Mesendoderm (in vitro differentiated cells): ENCODE measurements at regions not wholly inside any gene's neighbourhood (a gene's known extent, or its start where the extent isn't known, plus 50 kb on each side); places are given as distances from the start of the nearest gene placed in this dataset.

Experiments used
- DNase-seq: peaks from one replicate; pipeline ENCODE4 v3.0.0; 2013
- H2AK5ac ChIP-seq: 2 replicates; pipeline ENCODE4 v1.6.1; 2013; ENCODE audit warnings: low read length, inconsistent platforms
- H2BK120ac ChIP-seq: 2 replicates; pipeline ENCODE4 v1.6.1; 2013; ENCODE audit warnings: low read depth, mild to moderate bottlenecking, low read length, moderate library complexity, mixed read lengths
- H2BK15ac ChIP-seq: replicated peaks from 2 replicates; pipeline ENCODE4 v1.6.1; 2013; ENCODE audit warnings: low read depth, mild to moderate bottlenecking, moderate library complexity
- H2BK5ac ChIP-seq: 2 replicates; pipeline ENCODE4 v1.6.1; 2013; ENCODE audit warnings: low read length, inconsistent platforms
- H3K18ac ChIP-seq: 2 replicates; pipeline ENCODE4 v1.6.1; 2013; ENCODE audit warnings: mild to moderate bottlenecking, low read length, mixed read lengths
- H3K23ac ChIP-seq: one replicate; pipeline ENCODE4 v1.6.1; 2013; ENCODE audit warnings: low read length
- H3K27ac ChIP-seq: 2 replicates; pipeline ENCODE4 v1.5.1; 2013; ENCODE audit warnings: low read depth, mild to moderate bottlenecking, inconsistent platforms, low read length, moderate library complexity
- H3K27me3 ChIP-seq: 2 replicates; pipeline ENCODE4 v1.6.1; 2013; ENCODE audit warnings: low read length, control low read depth, mild to moderate bottlenecking, inconsistent platforms; ENCODE audit not compliant: insufficient read depth, poor library complexity
- H3K36me3 ChIP-seq: 2 replicates; pipeline ENCODE4 v1.6.1; 2013; ENCODE audit warnings: low read length, inconsistent platforms; ENCODE audit not compliant: control insufficient read depth, insufficient read depth
- H3K4ac ChIP-seq: one replicate; pipeline ENCODE4 v1.6.1; 2013; ENCODE audit warnings: low read depth, mild to moderate bottlenecking, low read length, moderate library complexity
- H3K4me1 ChIP-seq: 2 replicates; pipeline ENCODE4 v1.6.1; 2013; ENCODE audit warnings: low read depth, low read length, inconsistent platforms; ENCODE audit not compliant: control insufficient read depth
- H3K4me2 ChIP-seq: 2 replicates; pipeline ENCODE4 v1.6.1; 2013; ENCODE audit warnings: low read length
- H3K4me3 ChIP-seq: 2 replicates; pipeline ENCODE4 v1.5.1; 2013; ENCODE audit warnings: mild to moderate bottlenecking, low read length
- H3K56ac ChIP-seq: one replicate; pipeline ENCODE4 v1.6.1; 2013; ENCODE audit warnings: low read length
- H3K79me1 ChIP-seq: 2 replicates; pipeline ENCODE4 v1.6.1; 2013; ENCODE audit warnings: low read length, inconsistent platforms
- H3K79me2 ChIP-seq: 2 replicates; pipeline ENCODE4 v1.6.1; 2013; ENCODE audit warnings: mild to moderate bottlenecking, low read length; ENCODE audit not compliant: control insufficient read depth, insufficient read depth
- H3K9ac ChIP-seq: 2 replicates; pipeline ENCODE4 v1.6.1; 2013; ENCODE audit warnings: low read length, inconsistent platforms
- H4K5ac ChIP-seq: one replicate; pipeline ENCODE4 v1.6.1; 2013; ENCODE audit warnings: low read length
- H4K8ac ChIP-seq: one replicate; pipeline ENCODE4 v1.6.1; 2013; ENCODE audit warnings: low read depth, mild to moderate bottlenecking, control low read depth, low read length, moderate library complexity
- WGBS: extraction: QIAGEN DNeasy Blood & Tissue Kit; methylation state at CpG from one replicate; pipeline ENCODE4 v1.1.7; 2013; ENCODE audit warnings: low lambda C conversion rate, missing lambda C conversion rate; ENCODE audit not compliant: insufficient coverage; ENCODE audit errors: extremely low coverage; 5-methylcytosine and 5-hydroxymethylcytosine counted together

DNA sequence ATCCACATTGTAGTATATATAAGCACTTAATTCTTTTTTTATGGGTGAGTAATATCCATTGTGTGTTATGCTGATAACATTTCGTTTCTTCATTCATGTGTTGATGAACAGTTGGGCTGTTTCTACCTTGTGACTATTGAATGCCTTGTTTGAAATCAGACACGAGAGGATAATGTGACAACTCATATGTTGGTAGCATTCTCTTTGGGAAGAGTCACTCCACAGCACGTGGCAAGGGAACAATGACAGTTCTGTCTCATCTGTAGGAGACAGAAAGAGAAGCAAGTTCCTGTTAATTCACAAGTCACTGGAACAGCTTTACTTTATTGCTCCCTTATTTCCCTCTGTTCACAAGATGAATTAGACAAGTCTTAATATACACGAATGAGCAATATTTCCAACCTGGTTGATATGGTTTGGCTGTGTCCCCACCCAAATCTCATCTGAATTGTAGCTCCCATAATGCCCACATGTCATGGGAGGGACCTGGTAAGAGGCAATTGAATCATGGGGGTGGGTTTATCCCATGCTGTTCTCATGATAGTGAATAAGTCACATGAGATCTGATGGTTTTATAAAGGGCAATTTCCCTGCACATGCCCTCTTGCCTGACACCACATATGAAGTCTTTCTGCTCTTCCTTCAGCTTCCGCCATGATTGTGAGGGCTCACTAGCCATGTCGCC, 125.3 kb downstream of the SEC23IP start:
- Histone ChIP-seq H3K4me1 (no peaks in the 10 kb centered on the region), H4K8ac (no peak overlapping the region), H3K23ac (no peak overlapping the region), H3K9ac (no peak overlapping the region), H3K4me3 (no peak overlapping the region), H3K27ac (no peak overlapping the region), H2AK5ac (no peak overlapping the region), H2BK120ac (no peak overlapping the region), H3K79me1 (no peaks in the 10 kb centered on the region), H3K18ac (no peak overlapping the region), H2BK5ac (no peak overlapping the region), H3K79me2 (no peaks in the 10 kb centered on the region), H3K56ac (no peak overlapping the region), H4K5ac (no peak overlapping the region), H2BK15ac (no peak overlapping the region), H3K4me2 (no peak overlapping the region), H3K4ac (no peak overlapping the region), H3K27me3 (no peaks in the 10 kb centered on the region), H3K36me3 (no peaks in the 10 kb centered on the region)
- no peak for DNase-seq
- WGBS = no CpG with 5 or more reads among the region's 6 CpGs

DNA sequence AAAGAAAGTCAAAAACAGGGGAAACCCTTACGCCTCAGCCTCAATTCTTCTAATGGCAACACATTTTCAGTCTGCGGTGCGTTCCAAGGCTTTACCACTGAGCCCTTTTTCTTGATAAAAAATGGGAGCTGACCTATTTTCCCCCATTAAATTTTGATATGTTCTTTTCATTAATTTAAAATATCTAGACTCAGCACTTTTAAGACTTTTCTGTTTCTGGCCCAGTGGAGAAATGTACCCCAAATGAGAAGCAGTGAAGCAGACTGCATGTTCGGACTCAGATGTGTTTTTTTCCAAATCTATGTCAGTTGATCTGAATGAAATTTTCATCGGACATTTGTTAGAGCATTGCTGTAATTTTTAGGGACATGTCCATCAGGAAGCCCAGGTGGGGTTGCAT, 126.2 kb downstream of the SEC23IP start:
- H3K79me1 ChIP-seq = no peaks in the 10 kb centered on the region
- H3K27me3 ChIP-seq = no peaks in the 10 kb centered on the region
- no peak overlapping the region for H2BK120ac ChIP-seq
- no peak overlapping the region for H3K27ac ChIP-seq
- no peak overlapping the region for H3K4ac ChIP-seq
- WGBS = no CpG with 5 or more reads among the region's 5 CpGs
- H2BK5ac ChIP-seq = no peak overlapping the region
- H4K8ac ChIP-seq = no peak overlapping the region
- no peak overlapping the region for H3K18ac ChIP-seq
- no peaks in the 10 kb centered on the region for H3K79me2 ChIP-seq
- H3K4me1 ChIP-seq = no peaks in the 10 kb centered on the region
- no peak overlapping the region for H4K5ac ChIP-seq
- no peak overlapping the region for H2BK15ac ChIP-seq
- H3K23ac ChIP-seq = no peak overlapping the region
- no peak overlapping the region for H3K4me3 ChIP-seq
- no peak overlapping the region for H3K4me2 ChIP-seq
- H2AK5ac ChIP-seq = no peak overlapping the region
- no peak for DNase-seq
- no peak overlapping the region for H3K9ac ChIP-seq
- H3K56ac ChIP-seq = no peak overlapping the region
- no peaks in the 10 kb centered on the region for H3K36me3 ChIP-seq

DNA sequence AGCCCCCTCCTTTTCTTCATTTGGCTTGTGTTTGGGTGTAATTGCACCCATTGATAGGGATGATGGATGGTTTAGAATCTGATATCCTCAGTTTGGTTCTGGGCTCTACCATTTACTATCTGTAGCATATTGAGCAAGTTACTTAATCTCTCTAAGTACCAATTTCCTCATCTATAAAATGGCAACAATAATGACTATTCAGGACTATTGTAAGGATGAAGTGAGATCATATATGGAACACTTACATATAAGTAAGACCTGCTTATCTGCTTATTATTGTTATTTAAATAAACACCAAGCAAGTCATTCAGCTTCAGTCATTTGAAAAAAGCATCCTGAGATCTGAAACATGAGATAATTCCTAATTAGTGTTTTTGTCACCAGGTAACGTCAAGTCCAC, 127.0 kb downstream of the SEC23IP start:
- H3K4me2 ChIP-seq = no peak overlapping the region
- no peak overlapping the region for H2BK120ac ChIP-seq
- no peaks in the 10 kb centered on the region for H3K36me3 ChIP-seq
- H4K8ac ChIP-seq = no peak overlapping the region
- no peak overlapping the region for H2AK5ac ChIP-seq
- H3K4me3 ChIP-seq = no peak overlapping the region
- H3K56ac ChIP-seq = no peak overlapping the region
- H3K9ac ChIP-seq = no peak overlapping the region
- no peak overlapping the region for H2BK15ac ChIP-seq
- no peaks in the 10 kb centered on the region for H3K27me3 ChIP-seq
- no peak overlapping the region for H3K23ac ChIP-seq
- H3K79me1 ChIP-seq = no peaks in the 10 kb centered on the region
- no CpG with 5 or more reads among the region's 1 CpG for WGBS
- no peak overlapping the region for H3K18ac ChIP-seq
- no peaks in the 10 kb centered on the region for H3K4me1 ChIP-seq
- no peak overlapping the region for H3K4ac ChIP-seq
- no peak for DNase-seq
- no peaks in the 10 kb centered on the region for H3K79me2 ChIP-seq
- no peak overlapping the region for H3K27ac ChIP-seq
- no peak overlapping the region for H4K5ac ChIP-seq
- no peak overlapping the region for H2BK5ac ChIP-seq

DNA sequence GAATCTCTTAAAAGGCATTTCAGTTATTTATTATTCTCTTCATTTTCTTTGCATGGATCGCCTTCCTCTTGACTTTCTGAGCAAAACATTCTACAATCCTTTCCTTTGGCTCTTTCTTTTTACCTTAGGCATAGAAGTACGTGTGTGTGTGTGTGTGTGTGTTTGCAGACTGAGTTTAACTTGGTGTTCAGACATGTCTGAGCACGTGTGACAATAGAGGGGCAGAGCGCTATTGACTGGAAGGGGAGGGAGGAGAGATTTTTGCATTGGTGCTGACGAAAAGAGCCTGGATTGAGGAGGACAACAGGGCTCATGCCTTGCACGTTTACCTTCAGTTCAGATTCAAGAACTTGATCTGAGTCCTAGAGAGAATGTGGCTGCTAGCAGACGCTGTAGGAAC, 129.8 kb downstream of the SEC23IP start:
- H3K36me3 ChIP-seq = no peaks in the 10 kb centered on the region
- H3K23ac ChIP-seq = no peak overlapping the region
- no peak for DNase-seq
- H3K4me2 ChIP-seq = no peak overlapping the region
- H2AK5ac ChIP-seq = no peak overlapping the region
- H3K79me2 ChIP-seq = no peaks in the 10 kb centered on the region
- H3K4ac ChIP-seq = no peak overlapping the region
- no peak overlapping the region for H2BK120ac ChIP-seq
- H3K4me3 ChIP-seq = no peak overlapping the region
- no peak overlapping the region for H3K9ac ChIP-seq
- H2BK15ac ChIP-seq = no peak overlapping the region
- no peaks in the 10 kb centered on the region for H3K4me1 ChIP-seq
- H3K27ac ChIP-seq = no peak overlapping the region
- WGBS = no CpG with 5 or more reads among the region's 7 CpGs
- H4K5ac ChIP-seq = no peak overlapping the region
- no peaks in the 10 kb centered on the region for H3K79me1 ChIP-seq
- no peaks in the 10 kb centered on the region for H3K27me3 ChIP-seq
- no peak overlapping the region for H3K18ac ChIP-seq
- no peak overlapping the region for H3K56ac ChIP-seq
- no peak overlapping the region for H2BK5ac ChIP-seq
- H4K8ac ChIP-seq = no peak overlapping the region

DNA sequence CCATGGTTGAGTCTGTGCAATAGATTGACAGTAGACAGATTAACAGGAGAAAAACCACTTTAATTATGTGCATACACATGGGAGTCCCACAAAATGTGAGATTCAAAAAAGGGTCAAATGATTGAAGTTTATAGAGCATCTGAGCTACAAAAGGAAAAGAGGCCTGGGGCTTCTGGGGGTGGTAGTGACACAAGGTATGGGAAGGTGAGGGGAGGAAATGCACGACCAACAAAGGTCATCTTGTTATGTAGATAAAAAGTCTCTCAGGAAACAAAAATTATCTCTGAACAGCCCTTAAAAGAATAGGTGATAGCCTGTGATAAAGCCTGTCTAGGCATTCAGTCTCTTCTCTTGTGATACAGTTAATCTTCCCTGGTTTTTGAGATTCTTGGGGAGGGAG, 141.7 kb downstream of the SEC23IP start:
- no CpG with 5 or more reads among the region's 1 CpG for WGBS
- Histone ChIP-seq H3K4me2 (no peak overlapping the region), H3K56ac (no peak overlapping the region)

DNA sequence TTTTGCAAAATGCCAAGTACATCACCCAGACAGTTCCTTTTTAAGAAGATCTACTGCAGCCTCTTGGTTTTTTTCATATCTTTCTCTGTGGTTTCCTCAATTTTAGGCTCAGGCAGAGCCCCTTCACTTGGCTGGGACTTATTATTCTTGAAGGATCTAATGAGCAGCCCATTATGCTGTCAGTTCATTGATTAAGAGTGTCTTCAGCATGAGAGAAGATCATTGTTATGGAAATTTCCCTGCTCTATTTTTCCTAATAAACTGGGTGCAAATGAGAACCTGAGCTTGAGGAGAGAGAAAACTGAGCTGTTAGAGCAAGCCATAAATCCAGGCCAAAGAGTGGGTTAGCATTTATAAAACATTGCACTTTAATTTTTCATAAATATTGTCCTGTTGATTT, 146.5 kb downstream of the SEC23IP start:
- Histone ChIP-seq H3K23ac (no peak overlapping the region), H3K4me1 (no peaks in the 10 kb centered on the region), H3K56ac (no peak overlapping the region), H3K27me3 (no peaks in the 10 kb centered on the region), H3K4me3 (no peak overlapping the region), H2BK120ac (no peak overlapping the region), H2BK5ac (no peak overlapping the region), H4K8ac (no peak overlapping the region), H4K5ac (no peak overlapping the region), H2BK15ac (no peak overlapping the region), H3K4ac (no peak overlapping the region), H3K18ac (no peak overlapping the region), H3K79me1 (no peaks in the 10 kb centered on the region), H3K9ac (no peak overlapping the region), H3K27ac (no peak overlapping the region), H3K4me2 (no peak overlapping the region), H2AK5ac (no peak overlapping the region), H3K79me2 (no peaks in the 10 kb centered on the region), H3K36me3 (no peaks in the 10 kb centered on the region)
- no peak for DNase-seq

More for the DNA sequence above, 141.7 kb downstream of the SEC23IP start:
- Histone ChIP-seq H4K8ac (no peak overlapping the region), H3K9ac (no peak overlapping the region), H3K79me1 (no peaks in the 10 kb centered on the region), H3K23ac (no peak overlapping the region), H3K4me3 (no peak overlapping the region), H3K27ac (no peak overlapping the region), H2AK5ac (no peak overlapping the region), H3K27me3 (no peaks in the 10 kb centered on the region), H3K36me3 (no peaks in the 10 kb centered on the region), H3K79me2 (no peaks in the 10 kb centered on the region), H2BK15ac (no peak overlapping the region), H2BK5ac (no peak overlapping the region), H2BK120ac (no peak overlapping the region), H3K4ac (no peak overlapping the region), H3K4me1 (no peaks in the 10 kb centered on the region), H4K5ac (no peak overlapping the region), H3K18ac (no peak overlapping the region)
- peak; percentile 21 for DNase-seq
